CD4-positive, alpha-beta T cell treated with Interleukin-17A for 1 hour (primary cell): ENCODE measurements at regions not wholly inside any gene's neighbourhood (a gene's known extent, or its start where the extent isn't known, plus 50 kb on each side); places are given as distances from the start of the nearest gene placed in this dataset.
"Not testable (repeated sequence)": the region's sequence is repeated elsewhere in the genome, so short reads cannot be mapped to it uniquely, and the experiment has no call there.

Experiments
- DNase-seq: peaks from one replicate; pipeline ENCODE4 v3.0.0-alpha.2; 2020

DNA sequence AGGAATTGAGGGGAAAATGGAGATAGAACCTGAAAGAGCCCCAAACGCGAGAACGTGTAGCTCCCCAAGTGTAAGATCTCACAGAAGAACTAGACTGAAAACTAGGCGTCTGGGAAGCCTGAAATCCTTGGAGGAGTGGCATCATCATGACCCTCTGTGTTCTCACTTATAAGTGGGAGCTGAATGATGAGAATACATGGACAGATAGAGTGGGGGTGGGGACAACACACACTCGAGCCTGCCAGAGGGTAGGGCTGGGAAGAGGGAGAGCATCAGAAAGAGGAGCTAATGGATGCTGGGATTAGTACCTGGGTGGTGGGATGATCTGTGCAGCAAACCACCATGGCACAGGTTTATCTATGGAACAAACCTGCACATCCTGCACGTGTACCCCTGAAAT is 258.7 kb upstream of the NOTCH2NLA start:
- not testable (repeated sequence) for DNase-seq

DNA sequence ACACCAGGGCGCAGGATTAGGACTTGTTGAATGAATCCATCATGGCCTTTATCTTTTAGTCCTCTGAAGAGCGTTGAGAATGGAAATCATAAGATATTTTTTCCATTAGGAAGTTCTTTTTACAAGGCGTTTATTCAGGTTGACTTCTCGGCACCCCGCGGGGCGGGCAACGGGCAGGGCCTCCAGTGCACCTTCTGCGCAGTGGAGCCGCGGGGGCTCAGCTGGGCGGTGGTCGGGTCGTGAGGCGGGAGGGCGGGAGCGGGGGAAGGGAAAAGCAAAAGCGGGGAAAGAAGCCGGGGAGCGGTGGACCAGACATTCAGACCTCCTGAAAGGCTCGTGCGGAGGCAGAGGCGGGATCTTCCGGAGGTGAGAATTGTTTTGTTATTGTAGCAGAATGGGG is 258.3 kb upstream of the NOTCH2NLA start:
- not testable (repeated sequence) for DNase-seq

DNA sequence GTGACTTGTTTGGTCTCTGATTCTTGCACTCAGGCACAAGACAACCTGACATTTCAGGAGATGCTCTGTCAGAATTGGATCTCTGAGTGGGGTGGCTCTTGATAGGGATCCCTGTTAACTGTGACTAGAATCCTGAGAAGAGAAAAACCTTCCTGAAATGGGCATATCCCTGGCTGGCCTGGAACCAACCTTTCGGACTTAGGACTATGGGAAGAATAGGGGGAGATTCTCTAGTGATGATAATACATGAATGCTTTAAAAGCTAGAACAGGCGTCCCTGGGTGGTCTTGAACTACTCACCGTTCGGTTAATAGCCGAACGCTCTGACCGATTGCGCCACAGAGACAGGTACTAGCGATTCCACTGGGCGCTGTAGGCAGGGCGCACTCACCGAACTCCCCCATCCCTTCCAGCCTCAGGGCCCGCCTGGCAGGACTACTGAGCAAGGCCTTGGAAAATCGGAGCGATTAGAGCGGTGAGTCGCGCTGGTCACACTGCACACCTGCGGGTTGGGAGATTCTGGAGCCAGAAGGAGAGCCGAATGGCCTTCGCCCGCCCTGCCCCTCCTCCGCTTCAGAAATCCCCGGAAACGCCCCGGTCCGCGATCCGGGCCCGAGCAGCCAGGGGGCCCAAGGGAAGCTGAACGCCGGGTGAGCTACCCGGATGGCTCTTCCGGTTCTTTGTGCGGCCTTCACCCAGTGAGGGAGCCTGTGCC is 257.6 kb upstream of the NOTCH2NLA start:
- not testable (repeated sequence) for DNase-seq

DNA sequence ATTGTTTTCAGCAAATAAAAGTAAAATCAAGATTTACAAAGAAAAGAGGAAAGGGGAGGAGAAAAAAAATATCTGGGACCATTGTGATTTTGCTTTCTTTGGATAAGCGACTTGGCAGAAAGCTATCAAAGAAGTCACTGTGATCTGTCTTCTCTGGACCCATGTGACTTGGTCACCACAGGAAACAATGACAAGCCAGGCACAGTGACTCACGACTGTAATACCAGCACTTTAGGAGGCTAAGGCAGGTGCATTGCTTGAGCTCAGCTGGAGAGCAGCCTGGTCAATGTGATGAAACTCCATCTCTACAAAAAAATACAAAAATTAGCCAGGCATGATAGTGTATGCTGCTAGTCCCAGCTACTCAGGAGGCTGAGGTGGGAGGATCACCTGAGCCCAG is 255.4 kb upstream of the NOTCH2NLA start:
- DNase-seq = not testable (repeated sequence)

DNA sequence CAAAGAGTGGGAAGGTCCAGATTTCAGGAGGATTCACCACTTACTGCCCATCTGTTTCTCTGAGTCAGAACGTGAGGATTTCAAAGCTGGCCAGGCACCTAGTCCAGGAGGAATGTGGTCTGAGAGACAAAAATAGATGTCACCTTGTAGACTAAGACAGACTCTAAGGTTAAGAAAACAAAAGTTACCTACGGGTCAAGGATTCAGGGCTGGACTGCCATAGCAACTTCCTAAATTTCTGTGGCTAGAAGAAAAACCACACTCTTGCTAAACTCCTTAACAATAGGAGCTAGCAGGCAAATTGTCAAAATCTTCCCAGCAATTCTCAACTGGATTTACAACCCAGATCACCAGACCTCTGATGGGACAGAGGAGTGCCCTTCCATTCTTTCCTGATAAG is 250.4 kb upstream of the NOTCH2NLA start:
- DNase-seq = not testable (repeated sequence)

DNA sequence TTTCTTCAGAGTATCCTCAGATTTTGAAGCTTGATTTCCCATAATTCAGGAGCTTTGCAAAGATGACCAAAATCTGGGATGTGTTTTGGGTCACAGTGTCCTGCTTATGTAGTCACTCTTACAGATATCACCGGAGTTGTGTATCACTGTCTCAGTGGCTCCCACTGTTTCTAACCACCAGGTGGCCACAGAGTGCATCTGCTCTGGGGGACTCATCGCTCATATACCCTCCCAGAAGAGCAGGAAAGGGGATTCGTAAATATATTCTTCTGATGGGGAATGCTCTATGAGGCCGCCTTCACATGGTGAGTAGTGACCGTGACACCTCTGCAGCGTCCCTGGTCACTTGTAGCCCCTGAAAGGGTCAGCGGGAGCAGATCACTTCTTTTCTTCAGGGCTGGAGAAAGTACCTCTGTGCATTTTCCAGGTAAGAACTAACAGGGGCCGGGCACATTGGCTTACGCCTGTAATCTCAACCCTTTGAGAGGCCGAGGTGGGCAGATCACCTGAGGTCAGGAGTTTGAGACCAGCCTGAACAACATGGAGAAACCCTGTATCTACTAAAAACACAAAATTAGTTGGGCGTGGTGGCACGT is 249.4 kb upstream of the NOTCH2NLA start:
- peak; percentile 41 for DNase-seq

DNA sequence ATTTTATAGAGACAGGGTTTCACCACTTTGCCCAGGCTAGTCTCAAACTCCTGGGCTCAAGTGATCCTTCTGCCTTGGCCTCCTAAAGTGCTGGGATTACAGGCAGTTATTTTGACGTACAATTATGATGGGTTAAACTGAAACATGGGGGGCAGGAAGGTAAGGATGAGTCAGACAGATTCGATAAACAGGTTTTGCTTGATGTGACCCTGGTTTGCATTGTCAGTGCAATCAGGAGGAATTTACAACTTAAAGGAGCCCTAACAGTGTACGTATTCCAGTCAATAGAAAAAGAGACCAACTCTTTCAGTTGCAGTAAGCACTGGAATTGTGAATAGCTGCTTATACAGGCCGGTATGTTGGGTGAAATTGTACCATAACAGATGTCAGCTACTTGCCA is 246.3 kb upstream of the NOTCH2NLA start:
- not testable (repeated sequence) for DNase-seq

DNA sequence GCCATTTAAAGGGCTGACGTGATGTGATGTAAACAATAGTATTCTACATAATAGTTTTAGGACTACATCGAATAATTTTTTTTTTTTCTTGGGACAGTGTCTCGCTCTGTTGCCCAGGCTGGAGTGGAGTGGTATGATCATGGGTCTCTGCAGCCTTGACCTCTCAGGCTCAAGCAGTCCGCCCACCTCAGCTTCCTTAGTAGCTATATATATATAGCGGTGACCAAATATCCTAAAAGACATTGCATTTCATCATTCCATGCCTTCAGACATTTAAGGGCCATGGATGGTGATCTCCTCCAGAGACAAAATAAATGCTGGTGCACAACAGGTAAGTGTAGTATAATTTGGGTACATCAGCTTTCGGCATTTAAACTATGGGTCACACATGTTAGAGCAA is 245.4 kb upstream of the NOTCH2NLA start:
- not testable (repeated sequence) for DNase-seq

DNA sequence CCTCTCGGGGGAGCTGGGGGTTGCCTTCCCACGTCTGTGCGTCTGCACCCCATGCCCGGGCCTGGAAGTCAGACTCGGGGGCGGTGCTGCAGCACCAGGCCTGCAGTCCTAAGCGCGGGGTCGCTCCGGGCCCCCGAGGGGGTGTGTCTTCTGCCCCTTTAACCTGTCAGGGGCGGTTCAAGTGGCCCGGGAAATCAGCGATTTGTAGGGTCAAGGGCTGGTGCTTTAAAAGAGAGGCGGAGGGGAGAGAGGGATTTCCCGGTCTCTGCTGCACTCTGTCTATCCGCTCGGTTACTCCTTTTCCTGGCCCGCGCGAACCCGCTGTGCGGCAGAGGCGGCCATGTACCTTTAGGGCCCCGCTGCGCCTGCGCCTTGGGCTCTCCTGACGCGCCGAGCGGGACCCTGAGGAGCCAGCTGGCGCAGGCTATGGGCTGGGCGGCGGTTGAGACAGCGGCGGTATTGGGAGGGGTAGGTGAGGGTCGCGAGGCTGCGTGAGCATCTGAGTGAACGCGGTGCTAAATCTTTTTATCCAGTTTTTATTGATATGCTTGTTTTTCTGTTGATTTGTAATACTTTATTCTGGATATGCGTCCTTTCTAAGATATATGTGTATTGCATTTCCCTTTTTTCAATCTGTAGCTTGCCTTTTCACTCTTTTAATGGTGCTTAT is 243.5 kb upstream of the NOTCH2NLA start:
- DNase-seq = peak; percentile 73

DNA sequence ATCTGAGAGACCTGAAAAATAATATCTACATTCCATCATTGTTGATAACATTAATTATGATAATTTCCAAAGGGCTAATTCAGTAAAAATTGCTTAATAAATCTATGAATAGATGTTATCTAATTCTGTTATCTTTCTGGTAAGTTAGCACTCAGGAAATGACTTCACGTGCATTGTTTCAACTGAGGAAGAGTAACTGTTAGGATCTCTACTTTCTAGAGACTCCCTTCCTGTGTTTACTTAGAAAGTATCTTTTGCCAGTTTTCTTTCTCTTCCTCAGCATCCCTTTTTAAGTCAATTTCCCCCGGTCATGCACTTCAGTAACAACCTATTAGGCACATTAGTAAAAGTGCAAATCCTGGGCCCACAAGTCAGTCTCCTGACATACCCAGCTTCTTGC is 231.1 kb upstream of the NOTCH2NLA start:
- not testable (repeated sequence) for DNase-seq

DNA sequence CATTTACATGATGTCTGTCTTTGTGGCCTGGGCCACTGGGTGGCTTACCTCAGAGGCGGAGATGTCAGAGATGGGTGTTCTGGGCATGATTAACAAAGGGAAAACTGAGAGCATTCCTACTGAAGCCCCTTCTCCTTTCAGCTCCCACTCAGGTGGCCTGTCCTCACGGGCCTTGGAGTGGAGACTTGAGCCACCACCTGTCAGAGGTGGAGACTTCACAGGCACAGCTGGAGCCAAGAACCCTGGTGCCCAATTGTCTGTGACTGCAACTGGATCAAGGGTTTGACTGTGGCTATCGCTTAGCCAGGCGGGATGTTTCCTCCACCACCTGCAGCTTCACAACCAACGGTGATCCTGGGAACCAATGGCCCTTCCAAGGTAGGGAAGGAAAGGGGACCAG is 230.5 kb upstream of the NOTCH2NLA start:
- DNase-seq = peak; percentile 1

DNA sequence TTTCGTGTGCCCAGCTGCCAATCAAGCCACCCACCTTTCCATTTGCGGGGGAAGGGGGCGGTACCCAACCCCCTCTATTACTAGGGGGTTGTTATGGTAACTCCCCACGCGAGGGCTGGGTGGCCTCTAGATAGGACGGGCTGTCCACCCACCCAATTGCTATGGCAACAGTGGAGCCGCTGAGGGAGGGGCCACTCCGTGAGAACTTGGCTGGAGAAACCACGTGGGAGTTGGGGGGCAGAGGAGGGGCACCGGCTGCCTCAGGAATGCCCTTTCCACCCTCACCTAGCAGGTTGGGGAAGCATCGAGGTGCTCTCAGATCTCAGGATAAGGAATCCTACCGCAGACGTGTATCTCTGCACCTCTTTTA is 220.0 kb upstream of the NOTCH2NLA start:
- not testable (repeated sequence) for DNase-seq

DNA sequence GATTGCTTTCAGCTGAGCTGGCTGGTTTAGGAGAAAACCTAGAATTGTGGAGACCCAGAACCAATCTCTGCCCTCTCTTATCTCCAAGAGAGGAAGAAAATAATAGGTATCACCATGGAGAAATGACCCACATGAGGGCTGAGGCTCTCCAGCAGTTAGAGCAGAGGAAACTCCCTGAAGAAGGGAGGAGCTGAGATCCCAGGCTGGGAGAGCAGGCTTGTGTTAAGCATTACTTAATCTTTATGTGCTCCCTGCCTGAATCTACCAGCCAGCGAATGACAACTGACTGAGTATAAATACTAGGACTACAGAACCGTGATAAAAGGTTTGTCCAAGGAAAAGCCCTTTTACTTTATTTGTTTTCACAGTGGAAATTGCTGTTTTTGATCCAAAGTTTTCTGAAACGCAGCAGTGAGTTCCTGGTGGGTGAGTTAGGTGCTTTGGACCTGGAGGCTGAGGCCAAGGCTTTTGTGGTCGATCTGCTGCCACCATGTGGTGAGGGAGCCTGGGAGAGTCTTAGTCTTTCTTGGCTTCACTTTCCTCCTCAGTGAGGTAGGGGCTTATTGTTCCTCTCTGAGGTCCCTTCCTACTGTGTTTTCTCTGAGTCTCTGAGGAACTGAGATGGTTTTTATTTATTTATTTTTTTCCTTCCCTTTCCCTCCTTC is 219.5 kb upstream of the NOTCH2NLA start:
- peak; percentile 73 for DNase-seq

DNA sequence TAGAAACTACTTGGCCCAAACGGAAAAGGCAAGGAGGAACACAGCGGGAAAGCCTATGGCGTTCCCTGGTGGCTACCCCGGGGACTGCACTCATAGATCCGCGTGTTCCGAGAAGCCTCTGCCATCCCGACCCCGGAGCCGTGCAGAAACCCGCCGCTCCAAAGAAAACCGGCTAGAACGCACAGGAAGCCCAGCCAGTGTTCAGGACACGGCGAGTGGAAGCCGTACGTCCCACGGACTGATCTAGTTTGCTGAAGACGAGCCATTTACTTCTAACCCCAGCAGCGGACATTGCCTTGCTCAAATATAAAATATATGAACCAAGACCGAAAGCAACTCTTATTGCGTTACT is 215.0 kb upstream of the NOTCH2NLA start:
- peak; percentile 40 for DNase-seq

DNA sequence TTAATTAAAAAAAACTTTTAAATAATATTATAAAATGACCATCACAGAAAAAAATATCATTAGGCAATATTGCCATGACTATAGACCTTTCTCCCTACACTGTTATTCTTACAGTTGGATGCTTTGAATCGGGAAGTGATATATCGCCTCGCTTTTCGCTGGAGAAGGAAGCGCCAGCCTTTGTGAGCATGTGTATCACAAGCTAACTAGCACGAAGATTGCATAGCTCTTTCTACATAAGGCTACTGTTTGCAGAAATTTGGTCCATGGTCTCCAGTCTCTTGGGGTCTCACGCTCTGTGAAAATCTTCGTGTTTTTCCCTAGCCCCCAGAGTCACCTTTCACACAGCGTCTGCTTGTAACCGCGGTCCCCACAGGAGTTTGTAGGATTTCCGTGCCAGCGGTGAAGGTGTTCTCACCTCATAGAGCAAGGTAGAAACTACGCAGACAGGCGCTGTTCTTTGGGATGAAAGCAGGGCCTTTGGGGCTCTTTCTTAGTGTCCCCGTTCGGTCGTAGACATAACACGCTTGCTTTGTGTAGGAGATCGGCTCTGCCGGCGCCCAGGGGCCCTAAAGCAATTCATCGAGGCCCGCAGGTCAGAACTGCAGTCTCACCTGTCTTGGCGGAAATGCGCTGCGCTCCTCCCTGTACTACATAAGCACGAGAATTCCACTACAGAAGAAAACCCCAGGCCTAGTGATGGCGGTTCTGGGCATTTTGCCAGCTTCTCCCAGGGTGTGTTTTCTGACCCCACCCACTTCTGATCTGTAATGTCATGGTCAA is 214.5 kb upstream of the NOTCH2NLA start:
- peak; percentile 36 for DNase-seq

DNA sequence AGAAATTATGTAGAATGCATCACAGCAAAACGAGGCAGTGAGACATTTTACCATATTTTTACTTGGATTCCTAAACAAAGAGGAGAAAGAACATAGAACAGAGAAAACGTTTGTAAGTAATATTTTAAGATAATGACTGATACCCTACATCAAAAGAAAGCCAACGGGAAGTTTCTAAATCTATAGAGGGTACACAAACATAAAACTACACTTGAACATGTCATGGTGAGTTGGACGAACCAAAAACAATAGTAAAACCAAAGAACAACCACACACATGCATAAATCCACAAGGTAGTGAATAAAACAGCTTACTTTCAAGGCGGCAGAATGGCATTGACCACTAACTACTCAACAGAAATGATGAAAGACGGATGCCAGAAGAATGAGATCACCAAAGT is 209.7 kb upstream of the NOTCH2NLA start:
- DNase-seq = not testable (repeated sequence)

DNA sequence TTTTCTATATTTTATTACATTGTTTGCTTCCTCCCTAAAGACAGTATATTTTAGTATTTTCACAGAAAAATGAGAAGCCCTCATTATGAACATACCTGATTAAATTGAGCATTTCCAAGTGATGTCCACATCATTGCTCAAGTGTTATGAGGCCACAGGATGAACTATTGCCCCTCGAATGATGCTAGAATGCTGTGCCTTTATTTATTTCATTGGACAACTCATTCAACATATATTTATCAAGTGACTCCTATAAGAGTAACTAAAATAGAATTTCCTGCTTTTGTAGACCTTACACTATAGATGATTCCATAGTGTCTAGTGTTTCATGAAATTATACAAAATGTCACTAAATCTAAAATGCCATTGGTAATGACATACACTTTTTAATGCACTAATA is 187.8 kb upstream of the NOTCH2NLA start:
- not testable (repeated sequence) for DNase-seq

DNA sequence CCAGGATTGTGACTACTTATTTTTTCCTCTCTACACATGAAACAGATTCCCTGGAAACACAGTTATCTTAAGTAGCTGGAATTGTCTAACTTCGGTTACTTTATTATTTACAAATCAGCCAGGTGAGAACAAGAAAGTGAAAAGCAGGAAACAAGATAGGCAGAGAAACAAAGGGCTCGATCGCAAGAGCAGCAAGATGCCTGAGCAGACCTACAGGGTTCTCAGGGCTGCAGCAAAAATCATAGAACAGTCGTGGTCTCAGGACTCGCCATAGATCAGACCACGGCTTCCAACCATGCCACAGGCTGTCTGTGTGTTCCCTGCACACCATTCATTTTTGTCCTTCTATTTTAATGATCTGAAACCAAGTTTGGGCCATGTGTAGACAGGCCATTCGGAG is 186.2 kb upstream of the NOTCH2NLA start:
- not testable (repeated sequence) for DNase-seq

DNA sequence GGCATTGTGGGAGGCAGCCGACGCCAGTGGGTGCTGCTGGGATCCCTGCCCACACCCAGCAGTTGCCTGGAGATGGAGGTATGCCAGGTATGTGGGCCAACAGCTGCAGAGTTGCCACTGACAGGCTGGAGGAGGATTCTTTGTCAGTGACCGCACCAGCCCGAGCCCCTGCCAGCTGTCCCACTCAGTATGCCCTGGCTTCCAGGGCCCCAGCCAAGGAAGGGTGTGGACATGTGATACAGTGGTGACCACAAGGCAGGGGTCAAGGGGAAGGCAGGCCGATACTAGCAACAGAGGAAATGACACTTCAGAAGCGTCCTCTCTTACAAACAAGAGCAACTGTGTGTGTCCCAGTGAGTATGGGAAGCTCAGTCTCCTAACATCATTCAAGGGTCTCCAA is 185.1 kb upstream of the NOTCH2NLA start:
- peak; percentile 25 for DNase-seq

DNA sequence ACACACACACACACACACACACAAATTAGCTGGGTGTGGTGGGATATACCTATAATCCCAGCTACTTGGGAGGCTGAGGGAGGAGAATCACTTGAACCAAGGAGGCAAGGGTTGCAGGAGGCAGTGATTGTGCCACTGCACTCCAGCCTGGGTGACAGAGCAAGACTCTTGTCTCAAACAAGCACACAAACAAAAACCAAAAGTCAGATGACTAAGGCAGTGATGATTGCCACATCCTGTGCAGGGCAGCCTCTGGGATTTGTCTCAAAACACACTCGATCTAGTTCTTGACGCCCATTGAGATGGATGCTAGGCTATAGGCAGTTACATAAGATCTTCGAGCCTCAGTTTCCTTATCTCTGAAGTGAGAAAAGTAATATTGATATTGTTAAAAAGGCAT is 183.1 kb upstream of the NOTCH2NLA start:
- peak; percentile 79 for DNase-seq

DNA sequence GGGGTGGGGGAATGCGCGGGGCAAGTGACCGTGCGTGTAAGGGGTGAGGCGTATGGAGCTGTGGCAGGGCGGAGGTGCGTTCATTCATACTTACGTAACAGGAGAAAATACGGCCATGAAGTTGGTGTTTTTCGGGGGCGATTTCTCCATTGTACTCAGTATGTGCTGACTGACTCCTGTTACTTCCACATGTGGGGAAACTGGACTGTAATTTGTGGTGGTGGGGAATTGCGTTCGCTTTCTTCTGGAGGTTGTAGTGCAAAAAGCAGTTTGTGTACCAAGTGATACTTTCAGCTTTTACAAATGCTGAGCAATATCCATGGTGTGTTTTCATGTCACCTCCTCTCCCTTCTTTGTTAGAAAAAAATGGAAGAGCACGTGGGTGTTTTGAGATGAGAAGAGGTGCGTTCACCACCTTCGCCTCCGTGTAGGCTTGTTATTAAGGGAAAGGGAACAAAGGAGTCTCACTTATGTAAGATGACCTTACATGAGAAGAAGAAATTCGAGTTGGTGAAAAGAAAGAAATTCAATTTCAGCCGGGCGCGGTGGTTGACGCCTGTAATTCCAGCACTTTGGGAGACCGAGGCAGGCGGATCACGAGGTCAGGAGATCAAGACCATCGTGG is 181.1 kb upstream of the NOTCH2NLA start:
- DNase-seq = peak; percentile 55

DNA sequence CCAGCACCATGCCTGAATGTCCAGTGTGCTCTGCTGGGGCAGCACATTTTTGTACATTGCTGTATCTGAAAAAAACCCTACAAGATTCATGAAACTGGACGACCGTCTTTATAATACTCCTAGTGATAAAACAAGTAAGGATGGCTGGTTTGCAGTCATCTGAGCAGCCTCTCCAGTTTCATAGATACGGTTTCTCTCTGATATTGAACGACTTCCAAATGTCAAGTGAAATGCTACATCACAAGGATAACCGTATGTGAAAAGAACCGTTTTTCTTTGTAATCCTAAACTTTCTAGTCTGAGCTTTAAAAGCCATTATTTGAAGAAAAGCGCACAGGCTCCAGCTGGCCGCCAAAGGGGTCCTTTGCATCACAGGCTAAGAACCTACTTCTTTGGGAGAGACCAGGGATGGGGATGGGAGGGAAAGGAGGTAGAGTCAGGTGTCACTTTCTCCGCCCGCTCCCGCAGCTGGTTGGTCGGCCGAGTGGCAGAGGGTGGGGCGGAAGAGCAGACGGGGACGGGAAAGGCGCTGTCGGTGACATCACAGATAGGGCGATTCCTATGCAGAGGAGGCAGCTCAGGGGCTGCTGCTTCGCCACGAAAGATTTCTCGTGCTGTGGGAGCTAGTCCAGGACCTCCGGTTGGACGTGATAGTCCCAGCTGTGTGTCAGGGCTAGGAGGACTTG is 180.4 kb upstream of the NOTCH2NLA start:
- peak; percentile 25 for DNase-seq
